ENCODE measurements at regions not wholly inside any gene's neighbourhood (a gene's known extent, or its start where the extent isn't known, plus 50 kb on each side); places are given as distances from the start of the nearest gene placed in this dataset.
"Not testable (repeated sequence)": the region's sequence is repeated elsewhere in the genome, so short reads cannot be mapped to it uniquely, and the experiment has no call there.

DNA sequence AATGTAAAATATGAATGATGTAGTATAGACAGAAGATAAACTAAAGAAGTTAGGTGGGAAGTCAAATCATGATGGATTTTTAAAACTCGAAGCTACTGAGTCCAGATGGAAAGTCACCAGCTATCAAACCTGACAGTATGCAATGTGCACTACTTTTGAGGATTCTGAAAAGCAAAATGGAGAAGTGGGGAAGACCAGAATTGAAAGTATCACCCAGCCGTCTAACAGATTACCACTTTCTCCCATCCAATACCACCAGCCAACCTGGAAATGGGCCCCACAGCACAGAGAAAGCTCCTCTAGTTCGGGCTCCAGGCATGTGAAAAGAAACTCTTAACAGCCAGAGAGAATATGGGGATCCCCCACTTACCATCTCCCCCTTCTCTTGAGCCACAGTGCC is 67.9 kb upstream of the SRRM3 start:
- H3K36me3 ChIP-seq (ENCODE audit: control insufficient read depth in 2 of 2, extremely low read depth in 1 of 2, insufficient read depth in 2 of 2, low read length in 2 of 2) = no peaks in the 10 kb centered on the region
- no peak for FAIRE-seq
- TF ChIP-seq, protein P1, sequence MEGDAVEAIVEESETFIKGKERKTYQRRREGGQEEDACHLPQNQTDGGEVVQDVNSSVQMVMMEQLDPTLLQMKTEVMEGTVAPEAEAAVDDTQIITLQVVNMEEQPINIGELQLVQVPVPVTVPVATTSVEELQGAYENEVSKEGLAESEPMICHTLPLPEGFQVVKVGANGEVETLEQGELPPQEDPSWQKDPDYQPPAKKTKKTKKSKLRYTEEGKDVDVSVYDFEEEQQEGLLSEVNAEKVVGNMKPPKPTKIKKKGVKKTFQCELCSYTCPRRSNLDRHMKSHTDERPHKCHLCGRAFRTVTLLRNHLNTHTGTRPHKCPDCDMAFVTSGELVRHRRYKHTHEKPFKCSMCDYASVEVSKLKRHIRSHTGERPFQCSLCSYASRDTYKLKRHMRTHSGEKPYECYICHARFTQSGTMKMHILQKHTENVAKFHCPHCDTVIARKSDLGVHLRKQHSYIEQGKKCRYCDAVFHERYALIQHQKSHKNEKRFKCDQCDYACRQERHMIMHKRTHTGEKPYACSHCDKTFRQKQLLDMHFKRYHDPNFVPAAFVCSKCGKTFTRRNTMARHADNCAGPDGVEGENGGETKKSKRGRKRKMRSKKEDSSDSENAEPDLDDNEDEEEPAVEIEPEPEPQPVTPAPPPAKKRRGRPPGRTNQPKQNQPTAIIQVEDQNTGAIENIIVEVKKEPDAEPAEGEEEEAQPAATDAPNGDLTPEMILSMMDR (optimal IDR thresholded peaks at IDR 0.05 in 1 of 3, IDR thresholded peaks at IDR 0.05 in 1 of 3, conservative IDR thresholded peaks at IDR 0.05 in 1 of 3; ENCODE audit: extremely low read depth in 1 of 3, insufficient read depth in 2 of 3, low read length in 3 of 3) = no peak
- no peak for TF ChIP-seq EZH2 (IDR thresholded peaks at IDR 0.05; ENCODE audit: low read length)

DNA sequence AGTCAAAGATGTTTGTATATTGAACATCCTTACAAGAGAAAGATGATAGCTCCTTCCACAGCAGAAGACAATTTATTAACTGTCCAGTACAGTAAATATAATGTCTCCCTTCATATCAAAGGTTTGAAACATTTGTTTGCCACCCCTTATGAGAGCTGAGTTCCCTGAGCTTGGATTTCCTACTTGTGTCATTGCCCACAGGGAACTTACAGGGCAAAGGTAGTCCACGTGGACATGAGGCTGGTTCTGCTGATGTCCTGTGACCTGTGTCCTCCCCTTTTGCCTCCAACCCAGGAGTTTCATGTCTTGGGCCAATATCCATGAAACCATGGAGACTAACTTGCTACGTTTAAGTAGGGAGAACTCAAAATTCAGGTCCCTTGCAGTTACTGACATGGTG is 66.4 kb upstream of the SRRM3 start:
- H3K4me1 ChIP-seq (ENCODE audit: control insufficient read depth, extremely low read depth, insufficient read depth, low read length); H3K27me3 ChIP-seq (ENCODE audit: control insufficient read depth, extremely low read depth, insufficient read depth, low read length); H3K9ac ChIP-seq (ENCODE audit: control insufficient read depth, extremely low read depth, insufficient read depth, low read length); H3K9me1 ChIP-seq (ENCODE audit: control insufficient read depth, extremely low read depth, insufficient read depth, low read length); H3K27ac ChIP-seq (ENCODE audit: control insufficient read depth, insufficient read depth, low read length); H3K4me2 ChIP-seq (ENCODE audit: control insufficient read depth, extremely low read depth, insufficient read depth, low read depth, low read length); H3K79me2 ChIP-seq (ENCODE audit: control insufficient read depth, insufficient read depth, low read length); H3K36me3 ChIP-seq (ENCODE audit: control insufficient read depth in 2 of 2, extremely low read depth in 1 of 2, insufficient read depth in 2 of 2, low read length in 2 of 2); dilution Hi-C loops (cut with MboI; ENCODE audit: extremely low pct_ligation_motif_present, low sequenced_read_pairs); H4K20me1 ChIP-seq (ENCODE audit: control insufficient read depth, extremely low read depth, insufficient read depth, low read length); DNase-seq (ENCODE audit: low read depth, low spot score); FAIRE-seq; H2AFZ ChIP-seq (ENCODE audit: control insufficient read depth, low read length); H3K4me3 ChIP-seq (ENCODE audit: control insufficient read depth in 2 of 3, extremely low read depth in 1 of 3, insufficient read depth in 2 of 3, low read depth in 1 of 3, low read length in 3 of 3); H3K9me3 ChIP-seq (ENCODE audit: control insufficient read depth, low read depth, low read length): not testable (repeated sequence)

More for the DNA sequence above, 67.9 kb upstream of the SRRM3 start:
- no peaks in the 10 kb centered on the region for H3K9me1 ChIP-seq (ENCODE audit: control insufficient read depth, extremely low read depth, insufficient read depth, low read length)
- dilution Hi-C loops (cut with MboI; ENCODE audit: extremely low pct_ligation_motif_present, low sequenced_read_pairs) = no loop called here
- peaks cover 2% of the 10 kb centered on the region for H3K27me3 ChIP-seq (ENCODE audit: control insufficient read depth, extremely low read depth, insufficient read depth, low read length)
- H3K27ac ChIP-seq (ENCODE audit: control insufficient read depth, insufficient read depth, low read length) = no peak overlapping the region
- no peaks in the 10 kb centered on the region for H4K20me1 ChIP-seq (ENCODE audit: control insufficient read depth, extremely low read depth, insufficient read depth, low read length)
- H3K9ac ChIP-seq (ENCODE audit: control insufficient read depth, extremely low read depth, insufficient read depth, low read length) = no peak overlapping the region
- no peak for DNase-seq (ENCODE audit: low read depth, low spot score)
- no peak overlapping the region for H3K4me2 ChIP-seq (ENCODE audit: control insufficient read depth, extremely low read depth, insufficient read depth, low read depth, low read length)
- H2AFZ ChIP-seq (ENCODE audit: control insufficient read depth, low read length) = no peak overlapping the region
- H3K4me1 ChIP-seq (ENCODE audit: control insufficient read depth, extremely low read depth, insufficient read depth, low read length) = no peaks in the 10 kb centered on the region
- no peak overlapping the region for H3K4me3 ChIP-seq (ENCODE audit: control insufficient read depth in 2 of 3, extremely low read depth in 1 of 3, insufficient read depth in 2 of 3, low read depth in 1 of 3, low read length in 3 of 3)
- no peaks in the 10 kb centered on the region for H3K9me3 ChIP-seq (ENCODE audit: control insufficient read depth, low read depth, low read length)
- H3K79me2 ChIP-seq (ENCODE audit: control insufficient read depth, insufficient read depth, low read length) = no peaks in the 10 kb centered on the region

DNA sequence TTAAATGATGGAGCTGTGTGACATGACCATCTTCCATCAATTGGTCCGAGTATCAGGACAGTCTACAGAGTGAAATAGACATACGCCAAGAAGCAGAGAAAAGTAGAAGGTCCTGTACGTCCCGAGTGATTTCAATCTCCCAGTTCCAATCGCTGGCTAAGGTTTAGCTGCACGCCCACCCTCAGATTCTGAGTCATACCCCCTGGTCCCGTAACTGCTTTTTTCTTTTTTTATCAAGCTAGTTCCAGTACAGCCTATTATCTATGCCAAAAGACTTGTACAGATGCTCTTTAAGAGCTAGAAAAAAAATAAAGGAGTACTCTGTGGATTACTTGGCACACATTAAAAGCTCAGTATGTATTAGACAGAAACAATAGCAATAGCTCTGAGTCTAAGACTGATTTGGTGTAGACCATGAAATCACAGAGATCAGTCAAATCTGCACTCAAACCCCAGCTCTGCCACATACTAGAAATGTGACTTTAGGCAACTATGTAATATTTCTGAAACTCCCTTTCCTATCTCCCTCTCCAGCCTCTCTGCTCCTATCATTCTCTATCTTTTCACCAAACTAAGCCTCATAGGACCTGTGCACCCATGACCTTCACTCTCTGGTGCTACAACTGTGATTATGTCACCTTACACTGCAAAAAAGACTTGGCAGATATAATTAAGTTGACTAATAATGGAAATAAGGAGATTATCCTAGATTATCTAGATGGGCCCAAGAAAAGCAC is 63.0 kb upstream of the SRRM3 start:
- dilution Hi-C loops (cut with MboI; ENCODE audit: extremely low pct_ligation_motif_present, low sequenced_read_pairs); FAIRE-seq; H3K4me3 ChIP-seq (ENCODE audit: control insufficient read depth in 2 of 3, extremely low read depth in 1 of 3, insufficient read depth in 2 of 3, low read depth in 1 of 3, low read length in 3 of 3); H3K36me3 ChIP-seq (ENCODE audit: control insufficient read depth in 2 of 2, extremely low read depth in 1 of 2, insufficient read depth in 2 of 2, low read length in 2 of 2); H3K27me3 ChIP-seq (ENCODE audit: control insufficient read depth, extremely low read depth, insufficient read depth, low read length); H2AFZ ChIP-seq (ENCODE audit: control insufficient read depth, low read length); DNase-seq (ENCODE audit: low read depth, low spot score); H3K4me2 ChIP-seq (ENCODE audit: control insufficient read depth, extremely low read depth, insufficient read depth, low read depth, low read length); H3K9ac ChIP-seq (ENCODE audit: control insufficient read depth, extremely low read depth, insufficient read depth, low read length); H3K9me1 ChIP-seq (ENCODE audit: control insufficient read depth, extremely low read depth, insufficient read depth, low read length); H3K4me1 ChIP-seq (ENCODE audit: control insufficient read depth, extremely low read depth, insufficient read depth, low read length); H4K20me1 ChIP-seq (ENCODE audit: control insufficient read depth, extremely low read depth, insufficient read depth, low read length); H3K79me2 ChIP-seq (ENCODE audit: control insufficient read depth, insufficient read depth, low read length); H3K9me3 ChIP-seq (ENCODE audit: control insufficient read depth, low read depth, low read length); H3K27ac ChIP-seq (ENCODE audit: control insufficient read depth, insufficient read depth, low read length): not testable (repeated sequence)
